SK-N-DZ (cell line): ENCODE measurements at regions not wholly inside any gene's neighbourhood (a gene's known extent, or its start where the extent isn't known, plus 50 kb on each side); places are given as distances from the start of the nearest gene placed in this dataset.
"Not testable (repeated sequence)": the region's sequence is repeated elsewhere in the genome, so short reads cannot be mapped to it uniquely, and the experiment has no call there.

ENCODE experiments used
- DNase-seq: peaks from one replicate; pipeline ENCODE4 v3.0.0-alpha.2; 2015; ENCODE audit warnings: low spot score

DNA sequence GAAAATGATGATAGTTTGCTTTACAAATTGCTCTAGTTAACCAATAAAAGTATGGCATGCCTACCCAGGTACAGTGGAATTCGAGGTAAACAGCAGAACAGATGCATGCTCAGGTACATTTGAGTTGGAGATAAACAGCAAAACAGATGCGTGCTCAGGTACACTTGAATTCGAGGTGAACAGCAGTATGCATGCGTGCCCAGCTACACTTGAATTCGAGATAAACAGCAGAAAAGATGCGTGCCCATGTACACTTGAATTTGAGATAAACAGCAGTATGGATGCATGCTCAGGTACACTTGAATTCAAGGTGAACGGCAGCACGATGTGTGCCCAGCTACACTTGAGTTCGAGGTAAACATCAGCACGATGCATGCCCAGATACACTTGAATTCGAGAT is 155.2 kb upstream of the TPTE start:
- DNase-seq: not testable (repeated sequence)

DNA sequence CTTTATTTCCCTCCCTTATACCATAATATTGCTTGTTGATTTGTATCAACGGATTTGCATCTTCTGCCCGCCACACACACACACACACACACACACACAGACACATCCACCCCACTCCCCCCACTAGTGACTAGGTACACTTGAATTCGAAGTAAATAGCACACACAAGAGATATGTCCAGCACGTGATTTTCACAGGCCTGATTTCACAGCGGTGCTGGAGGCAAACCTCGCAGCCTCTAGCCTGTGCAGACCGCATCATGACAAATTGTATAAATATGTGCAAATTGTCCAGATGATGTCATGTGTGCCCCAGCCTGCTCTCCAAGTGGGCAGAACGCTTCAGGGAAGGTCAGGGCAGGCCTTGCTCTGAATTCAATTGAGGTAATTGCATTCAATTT is 153.8 kb upstream of the TPTE start:
- not testable (repeated sequence) for DNase-seq

DNA sequence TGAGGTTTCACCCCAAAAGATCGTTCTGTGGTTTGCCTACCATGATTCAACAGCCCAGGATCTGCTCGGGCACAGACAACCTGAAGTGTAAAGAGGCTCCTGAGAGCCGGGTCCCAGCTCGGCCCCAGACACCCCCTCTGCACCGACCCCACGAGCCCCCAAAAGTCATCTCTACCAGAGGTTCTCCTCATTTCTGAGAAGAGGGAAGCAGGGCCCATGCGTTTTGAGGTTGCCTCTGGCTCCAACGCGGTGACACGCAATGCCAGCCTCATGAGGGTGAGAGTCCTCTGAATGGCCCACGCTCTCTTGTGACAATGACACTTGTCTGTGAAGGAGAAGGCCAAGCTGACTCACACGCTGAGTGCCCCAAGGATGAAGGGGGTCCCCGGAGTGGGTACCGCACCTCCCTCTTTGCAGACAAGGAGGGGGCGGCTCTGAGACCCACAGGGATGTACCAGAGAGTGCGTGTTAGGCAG is 153.0 kb upstream of the TPTE start:
- DNase-seq: not testable (repeated sequence)

DNA sequence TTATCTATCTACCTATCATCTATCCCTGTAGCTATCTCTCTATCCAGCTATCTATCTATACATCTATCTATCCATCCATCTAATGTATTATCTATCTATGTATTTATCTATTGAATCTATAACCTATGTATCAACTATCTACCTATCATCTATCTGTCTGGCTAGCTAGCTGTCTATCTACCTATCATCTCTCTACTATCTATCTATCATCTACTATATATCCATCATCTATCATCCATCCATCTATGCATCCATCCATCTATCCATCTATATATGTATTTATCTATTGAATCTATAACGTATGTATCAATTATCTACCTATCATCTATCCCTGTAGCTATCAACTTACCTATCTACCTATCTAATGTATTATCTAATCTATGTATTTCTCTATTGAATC is 152.1 kb upstream of the TPTE start:
- DNase-seq: not testable (repeated sequence)

DNA sequence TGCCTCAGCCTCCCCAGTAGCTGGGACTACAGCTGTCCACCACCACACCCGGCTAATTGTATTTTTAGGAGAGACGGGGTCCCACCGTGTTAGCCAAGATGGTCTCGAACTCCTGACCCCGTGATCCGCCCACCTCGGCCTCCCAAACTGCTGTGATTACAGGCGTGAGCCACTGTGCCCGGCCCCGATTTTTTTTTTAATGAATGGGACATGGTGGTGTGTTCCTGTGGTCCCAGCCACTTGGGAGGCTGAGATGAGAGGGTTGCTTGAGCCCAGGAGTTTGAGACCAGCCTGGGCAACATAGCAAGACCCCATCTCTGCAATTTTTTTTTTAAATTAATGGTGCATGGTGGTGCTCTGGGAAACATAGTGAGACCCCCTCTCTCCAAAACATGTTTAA is 143.6 kb upstream of the TPTE start:
- not testable (repeated sequence) for DNase-seq

DNA sequence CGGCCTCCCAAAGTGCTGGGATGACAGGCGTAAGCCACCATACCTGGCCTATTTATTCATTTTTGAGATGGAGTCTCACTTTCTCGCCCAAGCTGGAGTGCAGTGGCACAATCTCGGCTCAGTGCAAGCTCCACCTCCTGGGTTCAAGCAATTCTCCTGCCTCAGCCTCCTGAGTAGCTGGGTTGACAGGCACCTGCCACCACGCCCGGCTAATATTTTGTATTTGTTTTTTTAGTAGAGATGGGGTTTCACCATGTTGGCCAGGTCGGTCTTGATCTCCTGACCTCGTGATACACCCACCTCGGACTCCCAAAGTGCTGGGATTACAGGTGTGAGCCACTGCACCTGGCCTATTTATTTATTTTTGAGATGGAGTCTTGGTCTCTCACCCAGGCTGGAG is 141.6 kb upstream of the TPTE start:
- DNase-seq: not testable (repeated sequence)

DNA sequence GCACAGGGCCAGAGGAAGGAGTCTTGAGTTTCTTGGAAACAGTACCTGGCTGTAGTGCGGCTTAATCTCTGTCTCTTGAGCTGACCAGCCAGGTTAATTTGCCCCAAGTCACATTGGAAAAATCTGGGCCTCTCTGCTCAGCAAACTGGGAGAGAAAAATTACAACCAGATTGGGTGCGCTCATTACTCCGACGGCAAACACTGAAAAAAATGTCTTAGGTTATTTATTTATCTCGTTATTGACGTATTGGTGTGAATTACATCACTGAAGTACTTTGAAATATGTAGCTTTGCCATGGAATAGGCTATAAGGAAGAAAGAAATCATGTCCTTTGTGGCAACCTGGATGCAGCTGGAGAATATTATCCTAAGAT is 139.7 kb upstream of the TPTE start:
- not testable (repeated sequence) for DNase-seq

DNA sequence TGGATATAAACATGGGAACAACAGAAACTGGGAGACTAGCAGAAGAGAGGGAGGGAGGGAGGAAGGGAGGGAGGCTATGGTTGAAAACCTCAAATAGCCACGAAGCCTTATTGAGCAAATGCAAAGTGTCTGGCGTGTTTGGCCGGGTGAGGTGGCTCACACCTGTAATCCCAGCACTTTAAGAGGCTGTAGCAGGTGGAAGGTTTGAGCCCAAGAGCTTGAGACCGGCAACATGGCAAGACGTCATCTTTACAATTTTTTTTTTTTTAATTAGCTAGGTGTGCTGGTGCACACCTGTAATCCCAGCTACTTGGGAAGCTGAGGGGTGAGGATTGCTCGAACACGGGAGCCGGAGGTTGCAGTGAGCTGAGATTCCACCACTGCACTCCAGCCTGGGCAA is 139.2 kb upstream of the TPTE start:
- not testable (repeated sequence) for DNase-seq

DNA sequence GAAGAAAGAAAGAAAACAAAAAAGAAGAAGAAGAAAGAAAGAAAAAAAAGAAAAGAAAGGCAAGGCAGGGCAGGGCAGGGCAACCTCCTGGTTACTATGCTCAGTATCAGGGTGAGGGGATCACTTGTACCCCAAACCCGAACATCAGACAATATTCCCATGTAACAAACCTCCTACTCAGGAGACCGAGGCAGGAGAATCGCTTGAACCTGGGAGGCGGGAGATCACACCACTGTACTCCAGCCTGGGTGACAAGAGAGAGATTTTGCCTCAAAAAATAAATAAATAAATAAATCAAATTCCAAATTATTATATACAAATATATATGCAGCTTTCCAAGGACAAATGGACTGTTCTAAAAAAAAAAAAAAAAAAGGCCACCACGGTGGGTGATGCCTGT is 138.8 kb upstream of the TPTE start:
- not testable (repeated sequence) for DNase-seq

DNA sequence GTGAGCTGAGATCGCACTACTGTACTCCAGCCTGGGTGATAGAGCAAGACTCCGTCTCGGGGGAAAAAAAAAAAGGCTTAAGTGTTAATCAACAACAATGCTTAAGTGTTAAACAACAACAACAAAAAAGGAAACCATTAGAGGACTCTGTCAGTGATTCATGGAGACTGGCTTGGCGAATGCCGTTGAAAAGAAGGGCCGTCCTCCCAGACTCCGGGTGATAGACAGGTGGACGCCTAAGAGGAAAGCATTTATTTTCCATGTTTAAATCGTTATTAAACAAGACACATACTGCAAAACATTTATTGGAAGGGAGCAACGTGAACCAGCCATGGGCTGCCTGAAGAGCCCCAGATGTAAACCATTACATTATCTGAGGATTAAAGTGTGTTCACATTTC is 137.8 kb upstream of the TPTE start:
- not testable (repeated sequence) for DNase-seq

DNA sequence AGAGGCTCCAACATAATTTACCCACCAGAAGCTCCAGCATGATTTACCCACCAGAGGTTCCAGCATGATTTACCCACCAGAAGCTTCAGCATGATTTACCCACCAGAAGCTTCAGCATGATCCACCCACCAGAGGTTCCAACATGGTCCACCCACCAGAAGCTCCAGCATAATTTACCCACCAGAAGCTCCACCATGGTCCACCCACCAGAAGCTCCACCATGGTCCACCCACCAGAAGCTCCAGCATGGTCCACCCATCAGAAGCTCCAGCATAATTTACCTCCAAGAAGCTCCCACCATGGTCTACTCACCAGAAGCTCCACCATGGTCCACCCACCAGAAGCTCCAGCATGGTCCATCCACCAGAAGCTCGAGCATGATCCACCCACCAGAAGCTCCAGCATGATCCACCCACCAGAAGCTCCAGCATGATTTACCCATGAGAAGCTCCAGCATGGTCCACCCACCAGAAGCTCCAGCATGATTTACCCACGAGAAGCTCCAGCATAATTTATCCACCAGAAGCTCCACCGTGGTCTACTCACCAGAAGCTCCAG is 137.0 kb upstream of the TPTE start:
- not testable (repeated sequence) for DNase-seq

DNA sequence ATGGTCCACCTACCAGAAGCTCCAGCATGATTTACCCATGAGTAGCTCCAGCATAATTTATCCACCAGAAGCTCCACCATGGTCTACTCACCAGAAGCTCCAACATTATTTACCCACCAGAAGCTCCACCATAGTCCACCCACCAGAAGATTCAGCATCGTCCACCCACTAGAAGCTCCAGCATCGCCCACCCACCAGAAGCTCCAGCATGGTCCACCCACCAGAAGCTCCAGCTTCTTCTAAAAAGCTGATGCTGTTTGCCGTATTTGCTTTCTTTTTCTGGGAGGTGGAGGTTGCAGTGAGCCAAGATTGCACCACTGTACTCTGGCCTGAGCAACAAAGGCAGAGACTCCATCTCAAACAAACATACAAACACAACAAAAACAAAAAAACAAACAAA is 136.2 kb upstream of the TPTE start:
- DNase-seq: not testable (repeated sequence)

DNA sequence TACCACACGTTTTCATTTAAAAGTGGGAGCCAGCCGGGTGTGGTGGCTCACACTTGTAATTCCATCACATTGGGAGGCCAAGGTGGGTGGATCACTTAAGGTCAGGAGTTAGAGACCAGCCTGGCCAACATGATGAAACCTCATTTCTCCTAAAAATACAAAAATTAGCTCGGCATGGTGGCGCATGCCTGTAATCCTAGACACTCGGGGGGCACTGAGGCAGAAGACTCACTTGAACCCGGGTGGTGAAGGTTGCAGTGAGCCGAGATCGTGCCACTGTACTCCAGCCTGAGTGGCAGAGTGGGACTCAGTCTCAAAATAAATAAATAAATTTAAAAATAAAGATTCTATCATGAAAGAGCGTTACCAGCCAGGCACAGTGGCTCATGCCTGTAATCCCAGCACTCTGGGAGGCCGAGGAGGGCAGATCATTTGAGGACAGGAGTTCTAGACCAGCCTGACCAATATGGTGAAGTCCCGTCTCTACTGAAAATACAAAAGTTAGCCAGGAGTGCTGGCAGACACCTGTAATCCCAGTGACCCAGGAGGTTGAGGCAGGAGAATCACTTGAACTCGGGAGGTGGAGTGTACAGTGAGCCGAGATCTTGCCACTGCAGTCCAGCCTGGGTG is 135.4 kb upstream of the TPTE start:
- DNase-seq: not testable (repeated sequence)

DNA sequence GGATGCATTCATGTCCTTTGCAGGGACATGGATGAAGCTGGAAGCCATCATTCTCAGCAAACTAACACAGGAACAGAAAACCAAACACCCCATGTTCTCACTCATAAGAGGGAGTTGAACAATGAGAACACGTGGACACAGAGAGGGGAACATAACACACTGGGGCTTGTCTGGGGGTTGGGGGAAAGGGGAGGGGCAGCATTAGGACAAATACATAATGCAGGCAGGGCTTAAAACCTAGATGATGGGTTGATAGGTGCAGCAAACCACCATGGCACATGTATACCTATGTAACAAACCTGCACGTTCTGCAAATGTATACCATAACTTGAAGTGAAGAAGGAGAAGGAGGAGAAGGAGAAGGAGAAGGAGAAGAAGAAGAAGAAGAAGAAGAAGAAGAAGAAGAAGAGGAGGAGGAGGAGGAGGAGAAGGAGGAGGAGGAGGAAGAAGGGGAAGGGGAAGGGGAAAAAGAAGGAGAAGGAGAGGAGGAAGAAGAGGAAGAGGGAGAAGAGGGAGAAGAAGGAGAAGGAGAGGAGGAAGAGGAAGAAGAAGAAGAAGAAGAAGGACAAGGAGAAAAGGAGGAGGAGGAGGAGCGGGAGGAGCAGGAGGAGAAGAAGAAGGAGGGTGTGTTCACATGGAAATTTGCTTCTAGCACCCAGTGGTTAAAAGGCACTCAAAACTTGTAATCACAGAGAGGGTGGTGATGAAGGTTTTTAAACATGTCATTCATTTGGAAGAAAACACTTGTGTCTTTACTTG is 133.5 kb upstream of the TPTE start:
- not testable (repeated sequence) for DNase-seq

DNA sequence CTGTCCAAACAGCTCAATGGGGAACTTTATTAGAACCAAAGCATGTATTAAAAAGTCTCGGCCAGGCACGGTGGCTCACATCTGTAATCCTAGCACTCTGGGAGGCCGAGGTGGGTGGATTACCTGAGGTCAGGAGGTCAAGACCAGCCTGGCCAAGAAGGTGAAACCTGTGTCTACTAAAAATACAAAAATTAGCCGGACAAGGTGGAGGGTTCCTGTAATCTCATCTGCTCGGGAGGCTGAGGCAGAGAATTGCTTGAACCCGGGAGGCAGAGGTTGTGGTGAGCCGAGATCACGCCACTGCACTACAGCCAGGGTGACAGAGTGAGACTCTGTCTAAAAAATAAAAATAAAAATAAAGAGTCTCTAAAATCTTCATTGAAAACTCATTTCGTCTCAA is 132.8 kb upstream of the TPTE start:
- not testable (repeated sequence) for DNase-seq

DNA sequence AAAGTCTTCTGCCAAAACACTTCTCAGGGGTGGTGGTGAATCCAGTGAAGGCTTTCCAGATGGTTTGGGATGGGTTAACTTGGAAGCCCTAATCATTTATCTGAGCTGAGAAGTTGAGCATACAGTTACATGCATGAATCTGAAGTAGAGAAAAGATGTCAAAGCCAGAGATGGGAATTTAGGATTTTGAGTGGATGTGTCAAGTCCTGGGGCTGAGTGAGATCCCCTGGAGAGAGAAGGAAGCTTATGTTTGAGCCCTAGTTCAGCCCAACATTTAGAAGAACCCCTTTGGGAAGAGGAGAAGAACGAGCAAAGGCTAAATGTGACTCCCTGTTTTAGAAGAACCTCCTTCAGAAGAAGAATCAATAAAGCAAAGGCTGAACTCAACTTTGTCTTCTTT is 129.1 kb upstream of the TPTE start:
- DNase-seq: not testable (repeated sequence)

DNA sequence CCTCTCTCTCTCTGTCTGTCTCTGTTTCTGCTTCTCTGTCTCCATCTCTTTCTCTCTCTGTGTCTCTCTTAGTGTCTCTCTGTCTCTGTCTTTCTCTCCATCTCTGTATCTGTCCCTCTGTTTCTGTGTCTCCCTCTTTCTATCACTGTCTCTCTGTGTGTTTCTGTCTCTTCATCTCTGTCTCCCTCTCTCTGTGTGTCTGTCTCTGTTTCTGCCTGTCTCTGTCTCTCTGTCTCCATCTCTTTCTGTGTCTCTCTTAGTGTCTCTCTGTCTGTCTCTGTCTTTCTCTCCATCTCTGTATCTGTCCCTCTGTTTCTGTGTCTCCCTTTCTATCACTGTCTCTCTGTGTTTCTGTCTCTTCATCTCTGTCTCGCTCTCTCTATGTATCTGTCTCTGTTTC is 125.4 kb upstream of the TPTE start:
- not testable (repeated sequence) for DNase-seq

DNA sequence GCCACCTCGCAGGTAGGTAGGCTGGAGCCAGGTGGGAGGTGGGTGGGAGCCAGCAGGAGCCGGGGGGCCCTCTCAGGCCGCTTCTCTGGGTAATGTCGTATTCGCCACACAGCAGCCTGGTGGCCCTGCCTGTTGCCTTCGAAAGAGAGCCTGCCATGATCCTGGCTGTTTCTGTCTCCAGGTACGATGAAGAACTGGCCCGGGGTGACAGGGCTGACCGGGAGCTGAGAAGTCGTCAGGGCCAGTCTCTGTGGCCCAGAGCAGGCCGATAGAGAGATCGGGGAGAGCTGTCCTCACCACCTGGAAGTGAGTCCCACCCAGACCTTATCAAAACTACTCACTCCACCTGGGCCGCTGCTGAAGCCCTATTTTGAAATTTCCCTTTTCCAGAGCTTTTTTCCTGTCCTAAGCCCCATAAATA is 123.9 kb upstream of the TPTE start:
- not testable (repeated sequence) for DNase-seq

DNA sequence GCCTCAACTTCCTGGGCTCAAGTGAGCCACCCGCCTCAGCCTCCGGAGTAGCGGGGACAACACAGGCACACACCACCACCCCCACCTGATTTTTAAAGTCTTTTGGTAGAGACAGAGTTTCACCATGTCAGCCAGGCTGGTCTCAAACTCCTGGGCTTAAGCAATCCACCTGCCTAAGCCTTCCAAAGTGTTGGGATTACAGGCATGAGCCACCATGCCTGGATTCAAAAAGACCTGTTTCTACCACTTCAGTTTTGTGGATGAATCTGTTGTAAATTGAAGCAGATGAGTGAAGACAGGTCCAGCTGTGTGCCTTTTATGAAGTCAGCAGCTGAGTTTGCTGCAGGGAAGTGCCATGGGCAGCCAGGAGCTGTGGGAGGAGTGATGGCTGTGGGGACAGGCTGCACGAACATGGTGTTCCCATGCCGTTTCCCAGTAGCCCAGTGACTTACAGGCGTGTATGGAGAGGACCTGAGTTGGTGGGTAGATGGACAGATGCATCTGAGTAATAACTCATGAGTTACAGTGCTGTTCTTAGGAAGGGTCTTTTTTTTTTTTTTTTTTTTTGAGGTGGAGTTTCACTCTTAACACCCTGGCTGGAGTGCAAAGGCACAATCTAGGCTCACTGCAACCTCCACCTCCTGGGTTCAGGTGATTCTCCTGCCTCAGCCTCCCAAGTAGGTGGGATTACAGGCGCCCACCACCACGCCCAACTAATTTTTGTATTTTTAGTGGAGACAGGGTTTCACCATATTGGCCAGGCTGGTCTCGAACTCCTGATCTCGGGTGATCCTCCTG is 122.5 kb upstream of the TPTE start:
- DNase-seq: not testable (repeated sequence)

DNA sequence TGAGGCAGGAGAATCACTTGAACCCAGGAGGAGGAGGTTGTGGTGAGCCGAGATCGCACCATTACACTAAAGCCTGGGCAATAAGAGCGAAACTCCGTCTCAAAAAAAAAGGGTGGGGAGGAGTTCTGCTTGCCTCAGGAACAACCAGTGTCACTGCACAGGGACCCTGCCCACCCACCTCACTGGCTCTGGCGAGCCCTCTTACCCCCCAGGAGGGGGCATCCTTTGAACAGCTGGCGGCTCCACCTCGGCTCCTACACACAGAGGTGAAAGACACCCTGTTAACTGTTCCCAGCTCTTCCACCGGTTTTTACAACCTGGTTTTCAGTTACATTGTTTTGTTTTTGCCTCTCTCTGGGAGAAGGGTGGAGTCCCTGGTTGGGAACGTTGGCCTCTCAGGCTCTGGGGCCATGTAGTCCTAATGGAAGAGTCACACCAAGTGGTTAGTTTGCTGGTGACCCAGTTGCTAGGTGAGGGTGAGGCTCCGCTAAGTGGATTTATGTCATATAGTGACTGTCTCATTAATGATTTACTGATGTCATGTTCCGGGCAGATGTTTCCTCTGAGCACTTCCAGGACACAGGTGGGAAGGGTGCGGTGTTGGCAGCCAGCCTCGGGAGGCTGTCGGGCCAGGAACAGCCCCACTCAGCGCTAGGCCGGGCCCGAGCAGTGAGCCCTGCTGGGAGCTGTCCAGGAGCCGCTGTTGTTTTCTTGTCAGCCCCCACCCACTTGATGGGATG is 120.6 kb upstream of the TPTE start:
- DNase-seq: not testable (repeated sequence)

DNA sequence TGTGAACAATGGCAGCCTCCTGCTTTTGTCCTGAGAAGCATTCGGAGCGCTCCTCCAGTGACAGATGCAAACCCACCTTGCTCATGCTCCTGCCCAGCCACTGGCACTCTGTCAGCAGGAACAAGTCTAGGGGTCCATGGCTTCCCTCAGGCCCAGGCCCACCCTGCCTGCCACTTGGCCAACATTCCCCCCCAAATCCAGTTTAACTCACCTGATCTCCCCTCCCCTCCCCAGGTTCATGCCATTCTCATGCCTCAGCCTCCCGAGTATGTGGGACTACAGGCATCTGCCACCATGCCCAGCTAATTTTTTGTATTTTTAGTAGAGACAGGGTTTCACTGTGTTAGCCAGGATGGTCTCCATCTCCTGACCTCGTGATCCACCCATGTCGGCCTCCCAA is 118.9 kb upstream of the TPTE start:
- DNase-seq: not testable (repeated sequence)
